ENCODE measurements at regions not wholly inside any gene's neighbourhood (a gene's known extent, or its start where the extent isn't known, plus 50 kb on each side); places are given as distances from the start of the nearest gene placed in this dataset.

DNA sequence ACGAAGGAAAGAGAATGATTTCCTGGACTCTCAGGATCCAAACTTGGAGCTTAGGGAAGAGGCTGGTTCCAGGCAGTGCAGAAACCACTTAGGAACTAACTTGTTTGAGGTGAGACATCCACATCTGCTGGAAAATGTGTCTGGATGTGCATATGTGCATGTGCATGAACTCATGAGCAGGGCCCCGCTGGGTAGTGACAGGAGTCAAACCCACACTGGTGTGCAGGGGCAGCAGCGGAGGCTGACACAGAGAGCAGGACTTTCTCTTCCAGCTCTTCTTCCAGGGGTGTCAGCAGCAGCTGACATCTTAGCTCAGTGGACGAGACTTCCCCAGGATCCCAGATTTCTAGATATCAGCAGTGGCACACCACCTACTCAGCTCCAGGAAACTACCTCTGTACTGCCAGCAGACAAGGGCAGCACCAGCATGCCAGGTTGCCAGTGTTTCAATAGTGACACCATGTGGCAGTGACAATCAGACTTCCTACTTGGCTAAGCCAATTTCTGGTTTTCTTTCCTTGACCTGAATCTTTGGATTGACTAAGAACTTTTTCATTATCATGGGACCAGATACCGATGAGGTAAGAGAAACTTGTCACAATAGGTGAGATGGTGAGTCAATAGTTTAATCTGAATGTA lies 227.5 kb upstream of the ZC3H12C start:
- DNase-seq, result no peak

DNA sequence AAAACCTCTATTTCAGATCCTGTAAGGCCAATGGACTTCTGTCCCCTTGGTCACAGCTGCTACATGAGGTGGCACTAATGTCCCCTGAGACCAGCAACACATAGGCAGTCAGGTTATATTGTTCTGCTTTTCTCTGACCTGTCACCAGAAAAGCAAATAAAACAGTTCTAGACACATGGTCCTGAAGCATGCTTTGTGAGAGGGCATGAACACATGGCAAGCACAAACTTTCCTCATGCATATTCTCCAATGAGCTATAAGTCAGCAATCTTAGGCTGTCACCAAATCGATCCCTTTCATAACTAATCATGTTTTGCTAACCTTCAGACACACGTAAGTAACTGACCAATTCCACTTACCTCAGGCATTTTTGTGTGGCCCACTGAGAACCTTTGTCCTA lies 225.4 kb upstream of the ZC3H12C start:
- no peak for DNase-seq

DNA sequence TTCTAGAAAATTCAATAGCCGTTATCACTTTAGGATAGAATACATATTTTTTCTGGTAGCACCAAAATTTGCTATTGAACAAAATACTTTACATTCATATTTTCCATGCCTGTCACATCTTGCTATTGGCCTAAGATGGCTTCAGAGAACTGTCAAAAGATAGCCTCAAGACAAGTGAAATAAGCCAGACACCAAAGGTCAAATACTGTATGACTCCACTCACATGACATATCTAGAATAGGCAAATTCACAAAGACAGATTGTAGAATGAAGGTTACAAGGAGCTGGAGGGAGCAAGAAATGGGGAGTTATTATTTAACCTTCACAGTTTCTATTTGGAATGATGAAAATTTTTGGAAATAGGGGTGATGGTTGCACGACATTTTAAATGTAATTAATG lies 223.7 kb upstream of the ZC3H12C start:
- DNase-seq, result no peak

DNA sequence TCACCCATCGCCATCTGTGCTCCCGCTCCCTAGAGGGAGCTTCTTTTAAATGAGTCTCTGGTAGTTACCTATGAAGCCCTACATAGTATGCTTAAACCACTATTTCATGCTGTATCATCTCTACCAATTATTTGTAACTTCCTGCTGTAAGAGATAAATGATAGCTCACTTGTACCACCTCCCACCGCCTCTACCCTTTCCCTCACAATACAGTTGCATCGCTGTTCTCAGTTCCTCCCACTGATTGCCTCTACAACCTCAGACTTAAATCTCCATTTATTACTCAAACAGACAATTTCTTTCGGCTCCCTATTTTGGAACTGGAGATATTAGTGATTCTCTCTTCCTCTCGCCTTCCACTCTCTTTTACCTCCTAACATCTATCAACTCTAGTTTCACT lies 222.9 kb upstream of the ZC3H12C start:
- no peak for DNase-seq

DNA sequence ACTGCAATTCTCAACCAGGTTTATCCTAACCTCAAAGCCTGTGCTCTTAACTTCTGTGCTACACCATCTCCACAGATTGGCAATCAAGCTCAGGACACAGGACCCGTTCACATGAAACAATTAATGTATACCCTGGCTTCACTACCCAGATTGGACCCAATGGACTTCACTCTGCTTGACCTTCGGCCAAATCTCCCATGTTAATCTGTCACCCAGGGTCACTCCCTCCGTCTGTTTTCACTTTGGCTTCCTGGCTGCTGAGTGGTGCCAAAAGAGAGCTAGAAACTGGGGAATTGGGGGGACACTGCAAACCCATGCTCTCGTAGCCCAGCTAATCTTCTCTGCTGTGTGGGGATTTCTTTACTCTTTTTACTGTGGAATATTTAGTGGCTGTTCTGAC lies 216.1 kb upstream of the ZC3H12C start:
- DNase-seq, result no peak

DNA sequence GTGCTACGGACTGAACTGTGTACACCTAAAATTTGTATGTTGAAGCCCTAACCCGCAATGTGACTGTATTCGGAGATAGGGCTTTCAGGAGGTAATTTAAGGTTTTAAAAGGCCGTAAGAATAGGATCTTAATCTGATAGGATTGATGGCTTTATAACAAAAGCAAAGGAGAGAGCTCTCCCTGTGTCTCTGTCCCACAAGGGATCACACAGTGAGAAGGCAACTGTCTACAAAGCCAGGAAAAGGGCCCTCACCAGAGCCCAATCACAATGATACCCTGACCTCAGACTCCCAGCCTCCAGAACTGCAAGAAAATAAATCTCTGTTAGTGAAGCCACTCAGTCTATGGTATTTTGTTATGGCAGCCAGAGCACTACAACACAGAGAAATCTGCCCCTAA lies 208.7 kb upstream of the ZC3H12C start:
- DNase-seq, result no peak

DNA sequence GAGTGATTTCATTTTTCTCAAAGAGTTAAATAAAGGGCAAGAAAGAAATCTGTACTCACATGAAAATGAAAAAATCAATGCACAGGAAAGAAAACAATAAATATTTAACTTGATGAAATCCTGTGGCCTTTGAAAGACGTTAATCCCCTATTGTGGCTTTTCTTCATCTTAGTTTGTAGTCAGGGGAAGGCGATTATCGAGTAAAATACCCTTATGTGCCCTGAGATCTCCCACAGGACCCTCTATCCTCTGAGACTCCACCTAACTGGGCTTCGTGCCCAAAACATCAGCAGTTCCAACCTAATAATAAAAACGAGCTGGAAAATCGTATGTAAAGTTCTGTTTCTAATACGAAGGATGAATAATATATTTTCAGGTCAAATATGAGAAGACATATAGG lies 208.2 kb upstream of the ZC3H12C start:
- DNase-seq, result no peak

DNA sequence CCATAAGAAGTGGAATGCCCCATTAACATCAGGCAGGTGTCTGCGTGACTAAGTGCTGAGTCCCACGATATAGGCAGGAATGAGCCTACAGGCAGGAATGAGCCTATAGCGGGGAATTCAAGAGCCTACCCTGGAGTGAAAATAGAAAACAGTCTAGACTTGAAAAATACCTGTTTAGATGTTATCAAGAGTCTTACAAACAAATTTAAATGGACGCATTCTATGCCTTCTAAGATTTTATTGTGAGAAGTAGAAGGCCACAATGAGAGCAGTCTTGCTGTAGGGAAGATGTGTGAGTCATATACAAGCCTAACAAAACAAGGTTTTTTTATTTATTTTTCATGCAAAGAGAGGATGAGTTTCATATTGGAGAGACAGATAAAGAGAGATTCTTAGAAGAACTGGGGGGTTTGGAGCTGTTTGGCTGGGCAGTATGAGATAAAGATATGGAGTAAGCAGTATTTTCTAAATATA lies 200.8 kb upstream of the ZC3H12C start:
- DNase-seq, result no peak

DNA sequence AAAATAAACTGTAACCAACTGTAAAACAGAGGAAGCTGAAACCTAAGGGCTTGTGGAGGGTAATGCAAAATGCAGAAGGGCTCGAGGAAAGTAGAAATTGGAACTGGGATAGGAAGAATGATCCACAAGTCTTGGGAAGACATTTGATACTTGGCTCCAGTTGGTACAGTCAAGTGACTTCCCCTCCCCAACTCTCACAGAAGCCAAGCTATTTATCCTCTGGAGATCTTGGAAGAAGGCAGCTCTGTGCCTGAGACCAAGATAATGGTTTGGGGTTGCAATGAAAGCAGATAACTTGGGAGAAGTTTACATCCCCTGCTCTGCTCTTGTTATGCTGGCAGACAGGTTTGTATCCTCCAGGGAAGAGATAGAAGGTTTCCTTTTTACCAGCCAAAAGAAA lies 198.9 kb upstream of the ZC3H12C start:
- no peak for DNase-seq

DNA sequence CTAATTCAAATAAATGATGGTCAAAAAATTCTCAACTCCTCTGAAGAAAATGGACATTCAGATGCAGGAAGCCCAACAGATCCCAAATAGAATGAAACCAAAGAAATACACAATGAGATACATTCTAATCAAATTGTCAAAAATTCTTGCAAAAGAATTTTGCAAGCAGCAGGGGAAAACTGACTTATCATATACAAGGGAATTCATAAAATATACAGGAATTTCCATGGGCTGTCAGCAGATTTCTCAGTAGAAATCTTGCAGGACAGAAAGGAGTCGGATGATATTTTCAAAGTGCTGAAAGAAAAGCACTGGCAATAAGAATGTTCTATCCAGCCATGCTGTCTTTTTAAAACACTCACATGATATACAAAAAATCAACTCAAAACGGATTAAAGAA lies 194.6 kb upstream of the ZC3H12C start:
- DNase-seq, result no peak

DNA sequence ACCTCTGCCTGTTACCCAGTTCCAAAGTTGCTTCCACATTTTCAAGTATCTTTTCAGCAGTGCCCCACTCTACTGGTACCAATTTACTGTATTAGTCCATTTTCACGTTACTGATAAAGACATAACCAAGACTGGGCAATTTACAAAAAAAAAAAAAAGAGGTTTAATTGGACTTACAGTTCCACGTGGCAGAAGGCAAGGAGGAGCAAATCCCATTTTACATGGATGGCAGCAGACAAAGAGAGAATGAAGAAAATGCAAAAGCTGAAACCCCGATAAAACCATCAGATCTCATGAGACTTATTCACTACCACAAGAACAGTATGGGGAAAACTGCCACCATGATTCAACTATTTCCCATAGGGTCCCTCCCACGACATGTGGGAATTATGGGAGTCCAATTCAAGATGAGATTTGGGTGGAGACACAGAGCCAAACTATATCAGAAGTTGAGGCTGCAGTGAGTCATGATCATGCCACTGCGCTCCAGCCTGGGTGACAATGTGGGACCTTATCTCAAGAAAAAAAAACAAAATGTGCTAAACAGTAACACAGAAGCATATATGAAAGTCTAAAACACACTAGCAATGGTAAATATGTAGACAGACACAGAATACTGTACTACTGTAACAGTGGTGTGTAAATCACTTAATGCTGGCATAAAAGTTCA lies 190.3 kb upstream of the ZC3H12C start:
- DNase-seq, result no peak

DNA sequence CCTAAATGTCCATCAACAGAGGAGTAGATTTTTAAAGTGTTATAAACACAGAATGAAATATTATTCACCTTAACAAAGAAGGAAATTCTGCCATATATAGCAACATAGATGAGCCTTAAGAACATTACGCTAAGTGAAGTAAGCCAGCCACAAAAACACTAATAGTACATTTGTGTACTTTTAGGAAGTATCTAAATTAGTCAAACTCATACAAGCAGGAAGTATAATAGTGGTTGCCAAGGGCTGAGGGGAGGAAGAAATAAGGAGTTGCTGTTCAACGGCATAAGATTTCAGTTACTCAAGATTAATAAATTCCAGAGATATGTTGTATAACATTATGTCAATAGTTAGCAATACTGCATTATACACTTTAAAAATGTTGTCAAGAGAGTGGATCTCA lies 181.7 kb upstream of the ZC3H12C start:
- peak; percentile 0 for DNase-seq

DNA sequence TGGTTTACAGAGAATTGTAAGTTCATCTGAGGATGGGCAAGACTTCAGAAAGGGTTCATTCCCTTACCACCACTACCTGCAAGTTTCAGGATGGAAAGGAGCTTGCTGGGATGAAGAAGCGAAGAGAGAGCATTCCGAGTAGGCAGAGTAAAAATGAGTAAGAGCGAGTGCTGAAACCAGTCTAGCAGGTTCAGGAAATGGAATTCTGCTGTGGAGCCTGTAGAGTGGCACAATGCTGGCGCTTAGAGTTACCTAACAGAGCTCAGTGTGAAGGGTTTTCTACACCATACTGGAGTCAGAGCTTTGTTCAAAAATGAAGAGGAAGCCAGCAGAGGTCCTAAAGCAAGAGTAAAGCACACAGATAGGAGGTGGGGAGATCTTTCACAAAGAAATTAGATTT lies 179.2 kb upstream of the ZC3H12C start:
- no peak for DNase-seq

DNA sequence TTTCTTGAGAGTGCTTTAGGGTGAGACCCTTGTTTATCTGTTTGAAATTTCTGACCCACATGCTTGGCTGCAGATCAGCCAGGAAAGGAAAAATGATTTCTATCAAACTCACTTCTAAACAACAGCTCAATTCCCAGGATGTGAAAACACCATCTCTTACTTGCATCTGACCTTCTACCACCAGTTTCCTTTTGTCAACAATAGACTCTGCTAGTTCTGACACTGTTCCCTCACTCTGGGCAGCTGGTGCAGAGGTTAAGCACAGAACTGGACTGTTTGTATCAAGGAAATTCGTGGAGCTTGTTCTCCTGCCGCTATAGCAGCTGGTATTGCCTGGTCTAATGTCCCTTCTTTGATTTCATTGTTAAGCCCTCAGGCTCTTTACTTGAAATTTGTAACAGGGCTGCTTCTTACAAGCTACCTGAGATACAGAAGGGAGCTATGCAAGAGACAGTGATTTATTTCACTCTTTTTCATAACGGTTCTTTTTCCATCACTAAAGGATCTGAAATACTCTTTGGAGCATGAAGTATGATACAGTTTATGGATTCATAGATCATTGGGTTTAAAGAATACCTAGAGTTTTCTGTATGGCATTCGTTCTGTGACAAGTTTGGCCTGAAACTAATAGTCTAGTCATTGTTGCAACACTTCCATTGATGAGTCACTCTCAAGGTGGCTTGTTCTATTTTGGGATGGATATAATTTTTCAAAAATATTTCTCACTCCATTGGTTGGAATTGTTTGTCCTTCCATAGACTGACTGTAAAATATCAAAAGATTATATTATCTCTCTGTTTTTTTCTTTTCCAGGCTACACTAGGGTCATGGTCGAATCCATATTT lies 178.2 kb upstream of the ZC3H12C start:
- no peak for DNase-seq

DNA sequence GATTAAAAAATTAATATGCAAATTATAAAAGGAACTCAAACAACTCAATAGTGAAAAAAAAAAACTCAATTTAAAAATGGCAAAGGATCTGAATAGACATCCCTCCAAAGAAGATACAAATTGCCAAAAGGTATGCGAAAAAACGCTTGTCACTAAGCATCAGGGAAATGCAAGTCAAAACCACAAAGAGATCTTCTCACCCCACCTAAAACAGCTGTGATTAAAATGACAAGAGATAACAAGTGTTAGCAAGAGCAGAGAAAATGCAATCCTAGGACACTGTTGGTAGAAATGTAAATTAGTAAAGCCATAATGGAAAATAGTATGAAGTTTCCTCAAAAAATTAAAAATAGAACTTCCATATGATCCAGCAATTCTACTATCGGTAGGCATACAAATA lies 166.3 kb upstream of the ZC3H12C start:
- DNase-seq, result no peak

DNA sequence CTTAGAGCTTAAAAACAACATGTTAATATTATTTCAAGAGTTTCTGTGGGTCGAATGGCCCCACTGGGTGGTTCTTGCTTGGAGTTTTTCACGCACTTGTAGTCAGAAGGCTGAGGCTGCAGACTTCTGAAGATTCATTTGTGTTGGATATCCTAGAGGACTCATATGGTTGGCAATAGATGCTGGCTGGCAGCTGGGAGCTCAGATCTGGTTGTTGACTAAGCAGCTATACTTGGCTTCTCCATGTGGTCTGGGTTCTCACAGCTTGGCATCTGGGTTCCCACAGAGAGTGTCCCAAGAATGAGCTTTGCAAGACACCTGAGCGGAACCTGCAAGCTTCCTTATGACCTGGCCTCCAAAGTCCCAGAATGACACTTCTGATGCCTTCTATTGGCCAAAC lies 163.9 kb upstream of the ZC3H12C start:
- no peak for DNase-seq

DNA sequence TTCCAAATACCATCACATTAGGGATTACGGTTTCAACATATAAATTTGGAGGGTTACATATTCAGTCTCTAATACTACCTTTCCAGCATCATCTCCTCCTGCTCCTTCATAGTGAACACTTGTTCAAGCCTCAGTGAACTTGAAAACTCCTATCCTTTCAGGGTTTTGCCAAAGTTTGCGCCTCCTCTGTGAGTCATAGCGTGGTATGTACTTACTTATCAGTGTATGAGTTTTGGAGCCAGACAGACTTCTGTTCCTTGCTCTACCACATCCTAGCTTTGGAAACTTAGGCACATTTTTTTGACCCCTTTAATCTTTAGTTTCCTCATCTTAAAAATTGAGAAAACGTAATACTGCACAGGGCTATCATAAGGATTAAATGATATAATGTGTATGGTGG lies 160.1 kb upstream of the ZC3H12C start:
- no peak for DNase-seq

DNA sequence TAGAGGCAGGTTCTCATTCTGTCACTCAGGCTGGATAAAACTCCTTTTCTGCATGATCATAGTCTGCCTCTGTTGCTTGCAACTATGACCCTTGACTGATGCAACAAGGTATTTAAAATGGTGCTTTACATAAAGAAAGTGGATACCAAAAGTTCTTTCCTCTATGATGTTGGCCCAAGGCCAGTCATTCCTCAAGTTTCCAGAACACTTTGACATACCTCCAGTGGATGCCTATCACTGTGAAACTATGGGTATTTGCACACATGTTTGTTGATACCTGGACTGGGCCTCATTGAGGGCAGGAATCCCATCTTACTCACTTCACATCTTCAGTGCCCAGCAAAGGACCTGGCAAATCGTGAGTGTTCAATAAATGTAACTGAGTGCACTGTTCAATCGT lies 159.0 kb upstream of the ZC3H12C start:
- no peak for DNase-seq

DNA sequence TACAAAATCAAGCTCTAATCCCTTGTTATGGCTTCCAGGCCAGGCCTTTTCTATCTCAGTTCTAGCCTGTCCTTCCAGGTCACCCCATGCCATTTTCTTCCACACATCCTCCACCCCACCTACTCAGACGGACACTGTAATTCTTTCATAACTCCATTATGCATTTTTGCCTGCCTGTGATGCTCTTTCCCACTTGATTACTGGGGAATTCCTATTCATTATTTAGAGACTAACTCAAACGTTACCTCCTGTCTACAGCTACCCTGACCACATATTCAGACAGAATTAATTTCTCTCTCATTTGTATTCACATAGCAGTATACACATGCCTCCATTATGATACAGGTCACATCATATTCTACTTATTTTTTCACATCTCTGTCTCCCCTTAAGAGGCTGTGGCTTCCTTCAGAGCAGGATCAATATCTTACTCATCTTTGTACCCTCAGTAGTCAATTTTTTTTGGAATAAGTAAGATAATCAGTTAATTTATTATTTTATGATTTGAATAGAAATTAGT lies 156.5 kb upstream of the ZC3H12C start:
- no peak for DNase-seq

DNA sequence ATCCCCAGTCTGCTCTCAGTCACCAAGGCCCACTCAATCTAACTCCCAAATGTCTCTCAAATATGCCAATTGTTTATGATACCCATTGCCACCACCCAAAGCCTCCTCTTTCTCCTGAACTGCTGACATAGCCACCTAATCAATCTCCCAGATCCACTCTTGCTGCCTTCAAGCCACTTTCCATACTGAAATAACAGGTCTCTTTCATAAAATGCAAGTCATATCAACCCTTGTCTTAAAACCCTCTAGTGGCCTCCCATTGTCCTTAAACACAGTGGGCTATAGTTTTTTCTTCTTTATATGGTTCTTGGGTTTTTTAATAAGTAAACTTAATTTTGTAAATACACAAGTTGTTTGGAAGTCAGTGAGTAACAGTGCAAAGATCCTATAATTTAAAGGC lies 155.2 kb upstream of the ZC3H12C start:
- no peak for DNase-seq

DNA sequence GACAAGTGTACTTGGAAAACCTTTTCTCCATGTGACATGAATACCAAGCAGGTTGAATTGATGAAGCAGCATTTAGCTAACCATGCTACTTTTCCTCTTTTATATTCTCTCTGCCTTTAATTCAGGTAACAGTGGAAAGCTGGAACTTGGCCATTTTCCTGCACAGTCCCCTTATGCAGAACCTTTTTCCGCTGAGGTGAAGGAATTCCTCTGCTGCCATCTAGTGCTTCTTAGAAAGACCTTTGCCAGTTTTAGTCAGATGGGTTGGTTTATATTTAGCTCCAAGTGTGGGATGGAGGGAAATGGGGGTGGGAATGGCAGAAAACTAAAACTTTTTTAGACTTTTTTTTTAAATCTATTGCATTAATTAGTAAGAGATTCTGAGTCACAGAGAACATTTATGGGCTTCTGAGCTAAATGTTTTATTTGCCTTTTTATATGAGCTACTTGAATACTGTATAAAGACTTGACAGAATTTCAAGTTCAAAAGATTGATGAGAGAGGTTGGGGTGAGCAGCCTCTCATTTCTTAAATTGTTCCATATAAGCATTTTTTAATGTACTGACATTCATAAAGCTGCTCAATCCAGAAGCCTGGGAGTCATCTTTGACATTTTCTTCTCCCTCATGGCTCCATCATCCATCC lies 153.9 kb upstream of the ZC3H12C start:
- DNase-seq, result peak; percentile 14

DNA sequence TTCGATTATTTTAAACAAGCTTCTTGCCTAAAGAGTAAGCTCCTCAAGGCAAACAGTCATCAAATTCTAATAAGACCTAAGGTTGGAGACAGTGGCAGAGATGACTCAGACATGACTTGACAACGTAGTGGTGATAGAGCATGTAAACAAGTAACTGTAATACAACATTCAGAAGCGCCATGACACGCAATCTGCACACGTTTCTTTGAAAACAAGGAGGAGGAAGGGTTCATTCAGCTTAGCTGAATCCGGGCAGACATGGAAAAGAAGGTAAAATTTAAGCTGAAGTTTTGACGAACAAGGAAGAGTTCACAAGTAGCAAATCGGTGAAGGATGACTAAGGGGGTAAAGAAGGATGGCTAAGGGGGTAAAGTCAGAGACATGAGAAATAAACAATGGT lies 152.4 kb upstream of the ZC3H12C start:
- DNase-seq, result peak; percentile 8

DNA sequence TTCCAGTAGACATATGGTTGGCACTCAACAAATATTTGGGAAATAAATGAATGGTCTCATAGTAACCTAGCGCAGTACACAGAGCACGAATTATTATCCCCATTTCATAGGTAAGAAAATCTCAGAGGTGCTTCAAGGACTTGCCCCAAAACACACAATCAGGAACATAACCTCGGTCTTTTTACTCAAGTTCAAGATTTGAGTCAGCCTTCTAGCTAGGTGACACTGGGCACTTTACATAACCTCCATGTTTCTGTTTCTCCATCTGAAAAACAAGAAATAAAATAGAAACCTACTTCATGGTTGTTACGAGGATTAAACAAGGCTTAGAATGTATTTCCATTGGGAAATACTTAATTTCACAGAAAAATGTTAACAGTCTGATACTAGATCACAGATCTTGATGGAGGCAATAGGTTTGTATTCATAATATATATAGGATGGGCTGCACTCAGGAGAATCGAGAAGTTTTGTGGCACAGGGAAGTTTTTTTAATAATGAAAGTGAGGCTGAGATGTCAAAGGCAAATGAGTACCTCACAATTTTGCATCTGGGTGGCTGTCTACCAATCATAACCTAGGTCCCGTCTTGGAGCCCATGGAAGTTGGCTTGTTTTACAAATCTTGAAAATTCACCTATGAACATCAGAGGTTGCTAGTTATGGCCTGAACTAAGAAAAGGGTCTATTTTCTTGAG lies 147.4 kb upstream of the ZC3H12C start:
- no peak for DNase-seq

All from activated CD4-positive, alpha-beta T cell treated with anti-CD3 and anti-CD28 coated beads, Interleukin-2, amount 50 U/mL, for 16 hours (primary cell).